Liver (tissue), 3 donors: ENCODE measurements at regions not wholly inside any gene's neighbourhood (a gene's known extent, or its start where the extent isn't known, plus 50 kb on each side); places are given as distances from the start of the nearest gene placed in this dataset.

Source experiments
- EGR1 ChIP-seq, 2 donors: IDR thresholded peaks; 2 replicates each; pipeline ENCODE4 v1.6.1; 2016 to 2018; ENCODE audit warnings: antibody characterized with exemption in 2 of 2, low read depth in 2 of 2
- FOXA1 ChIP-seq: IDR thresholded peaks from 2 replicates; pipeline ENCODE4 v1.6.1; 2016; ENCODE audit warnings: antibody characterized with exemption
- JUND ChIP-seq, 2 donors: IDR thresholded peaks; 2 replicates each; pipeline ENCODE4 v1.6.1; 2016; ENCODE audit warnings: antibody characterized with exemption in 2 of 2
- RAD21 ChIP-seq, 2 donors: IDR thresholded peaks; 2 replicates each; pipeline ENCODE4 v1.6.1; 2016; ENCODE audit warnings: antibody characterized with exemption in 2 of 2, mild to moderate bottlenecking in 2 of 2
- SP1 ChIP-seq: IDR thresholded peaks from 2 replicates; pipeline ENCODE4 v1.6.1; 2018; ENCODE audit warnings: antibody characterized with exemption, mild to moderate bottlenecking
- YY1 ChIP-seq: IDR thresholded peaks from 2 replicates; pipeline ENCODE4 v1.6.1; 2016; ENCODE audit warnings: antibody characterized with exemption, mild to moderate bottlenecking
- TF ChIP-seq, protein P1 (sequence below): fragments of 150-350 bp; IDR thresholded peaks from 2 replicates; pipeline ENCODE4 v1.5.1; 2017; ENCODE audit warnings: improper control_type of control experiment, low read depth, low read length; ENCODE audit not compliant: missing input control
- TF ChIP-seq, protein P2 (sequence below): IDR thresholded peaks from 2 replicates; pipeline ENCODE4 v1.6.1; 2016; ENCODE audit warnings: antibody characterized with exemption
- TF ChIP-seq, protein P3 (sequence below): IDR thresholded peaks from 2 replicates; pipeline ENCODE4 v1.6.1; 2016; ENCODE audit warnings: antibody characterized with exemption, mild to moderate bottlenecking
- TF ChIP-seq, protein P4 (sequence below): IDR thresholded peaks from 2 replicates; pipeline ENCODE4 v1.6.1; 2016; ENCODE audit warnings: antibody characterized with exemption
- donor health status: healthy.
- donor health status: healthy.

GRCh38 chr10:83849150-83849549 is 290.2 kb upstream of the GHITM start:
- TF ChIP-seq, protein P1, sequence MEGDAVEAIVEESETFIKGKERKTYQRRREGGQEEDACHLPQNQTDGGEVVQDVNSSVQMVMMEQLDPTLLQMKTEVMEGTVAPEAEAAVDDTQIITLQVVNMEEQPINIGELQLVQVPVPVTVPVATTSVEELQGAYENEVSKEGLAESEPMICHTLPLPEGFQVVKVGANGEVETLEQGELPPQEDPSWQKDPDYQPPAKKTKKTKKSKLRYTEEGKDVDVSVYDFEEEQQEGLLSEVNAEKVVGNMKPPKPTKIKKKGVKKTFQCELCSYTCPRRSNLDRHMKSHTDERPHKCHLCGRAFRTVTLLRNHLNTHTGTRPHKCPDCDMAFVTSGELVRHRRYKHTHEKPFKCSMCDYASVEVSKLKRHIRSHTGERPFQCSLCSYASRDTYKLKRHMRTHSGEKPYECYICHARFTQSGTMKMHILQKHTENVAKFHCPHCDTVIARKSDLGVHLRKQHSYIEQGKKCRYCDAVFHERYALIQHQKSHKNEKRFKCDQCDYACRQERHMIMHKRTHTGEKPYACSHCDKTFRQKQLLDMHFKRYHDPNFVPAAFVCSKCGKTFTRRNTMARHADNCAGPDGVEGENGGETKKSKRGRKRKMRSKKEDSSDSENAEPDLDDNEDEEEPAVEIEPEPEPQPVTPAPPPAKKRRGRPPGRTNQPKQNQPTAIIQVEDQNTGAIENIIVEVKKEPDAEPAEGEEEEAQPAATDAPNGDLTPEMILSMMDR: no peak
- TF ChIP-seq, protein P2, sequence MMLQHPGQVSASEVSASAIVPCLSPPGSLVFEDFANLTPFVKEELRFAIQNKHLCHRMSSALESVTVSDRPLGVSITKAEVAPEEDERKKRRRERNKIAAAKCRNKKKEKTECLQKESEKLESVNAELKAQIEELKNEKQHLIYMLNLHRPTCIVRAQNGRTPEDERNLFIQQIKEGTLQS: no peak
- TF ChIP-seq, protein P3, sequence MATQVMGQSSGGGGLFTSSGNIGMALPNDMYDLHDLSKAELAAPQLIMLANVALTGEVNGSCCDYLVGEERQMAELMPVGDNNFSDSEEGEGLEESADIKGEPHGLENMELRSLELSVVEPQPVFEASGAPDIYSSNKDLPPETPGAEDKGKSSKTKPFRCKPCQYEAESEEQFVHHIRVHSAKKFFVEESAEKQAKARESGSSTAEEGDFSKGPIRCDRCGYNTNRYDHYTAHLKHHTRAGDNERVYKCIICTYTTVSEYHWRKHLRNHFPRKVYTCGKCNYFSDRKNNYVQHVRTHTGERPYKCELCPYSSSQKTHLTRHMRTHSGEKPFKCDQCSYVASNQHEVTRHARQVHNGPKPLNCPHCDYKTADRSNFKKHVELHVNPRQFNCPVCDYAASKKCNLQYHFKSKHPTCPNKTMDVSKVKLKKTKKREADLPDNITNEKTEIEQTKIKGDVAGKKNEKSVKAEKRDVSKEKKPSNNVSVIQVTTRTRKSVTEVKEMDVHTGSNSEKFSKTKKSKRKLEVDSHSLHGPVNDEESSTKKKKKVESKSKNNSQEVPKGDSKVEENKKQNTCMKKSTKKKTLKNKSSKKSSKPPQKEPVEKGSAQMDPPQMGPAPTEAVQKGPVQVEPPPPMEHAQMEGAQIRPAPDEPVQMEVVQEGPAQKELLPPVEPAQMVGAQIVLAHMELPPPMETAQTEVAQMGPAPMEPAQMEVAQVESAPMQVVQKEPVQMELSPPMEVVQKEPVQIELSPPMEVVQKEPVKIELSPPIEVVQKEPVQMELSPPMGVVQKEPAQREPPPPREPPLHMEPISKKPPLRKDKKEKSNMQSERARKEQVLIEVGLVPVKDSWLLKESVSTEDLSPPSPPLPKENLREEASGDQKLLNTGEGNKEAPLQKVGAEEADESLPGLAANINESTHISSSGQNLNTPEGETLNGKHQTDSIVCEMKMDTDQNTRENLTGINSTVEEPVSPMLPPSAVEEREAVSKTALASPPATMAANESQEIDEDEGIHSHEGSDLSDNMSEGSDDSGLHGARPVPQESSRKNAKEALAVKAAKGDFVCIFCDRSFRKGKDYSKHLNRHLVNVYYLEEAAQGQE: no peak
- TF ChIP-seq, protein P4, sequence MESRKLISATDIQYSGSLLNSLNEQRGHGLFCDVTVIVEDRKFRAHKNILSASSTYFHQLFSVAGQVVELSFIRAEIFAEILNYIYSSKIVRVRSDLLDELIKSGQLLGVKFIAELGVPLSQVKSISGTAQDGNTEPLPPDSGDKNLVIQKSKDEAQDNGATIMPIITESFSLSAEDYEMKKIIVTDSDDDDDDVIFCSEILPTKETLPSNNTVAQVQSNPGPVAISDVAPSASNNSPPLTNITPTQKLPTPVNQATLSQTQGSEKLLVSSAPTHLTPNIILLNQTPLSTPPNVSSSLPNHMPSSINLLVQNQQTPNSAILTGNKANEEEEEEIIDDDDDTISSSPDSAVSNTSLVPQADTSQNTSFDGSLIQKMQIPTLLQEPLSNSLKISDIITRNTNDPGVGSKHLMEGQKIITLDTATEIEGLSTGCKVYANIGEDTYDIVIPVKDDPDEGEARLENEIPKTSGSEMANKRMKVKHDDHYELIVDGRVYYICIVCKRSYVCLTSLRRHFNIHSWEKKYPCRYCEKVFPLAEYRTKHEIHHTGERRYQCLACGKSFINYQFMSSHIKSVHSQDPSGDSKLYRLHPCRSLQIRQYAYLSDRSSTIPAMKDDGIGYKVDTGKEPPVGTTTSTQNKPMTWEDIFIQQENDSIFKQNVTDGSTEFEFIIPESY: no peak
- no peak for TF ChIP-seq RAD21 (IDR thresholded peaks at IDR 0.05)
- no peak for TF ChIP-seq JUND (IDR thresholded peaks at IDR 0.05)
- TF ChIP-seq FOXA1: no peak
- TF ChIP-seq EGR1 (IDR thresholded peaks at IDR 0.05; ENCODE audit: low read depth in 2 of 2): no peak
- TF ChIP-seq SP1: no peak
- TF ChIP-seq YY1: no peak
